Neural progenitor cell (in vitro differentiated cells): ENCODE measurements at regions not wholly inside any gene's neighbourhood (a gene's known extent, or its start where the extent isn't known, plus 50 kb on each side); places are given as distances from the start of the nearest gene placed in this dataset.

Experiments
- EZH2 ChIP-seq: fragments of 200-600 bp; sonication (generic); IDR thresholded peaks from 2 replicates; pipeline ENCODE4 v1.6.1; 2017; ENCODE audit warnings: antibody characterized with exemption, mild to moderate bottlenecking, moderate library complexity
- EZH2phosphoT487 ChIP-seq: fragments of 200-600 bp; sonication (generic); IDR thresholded peaks from 2 replicates; pipeline ENCODE4 v1.6.1; 2017; ENCODE audit warnings: antibody characterized with exemption

- no peak for TF ChIP-seq EZH2
- TF ChIP-seq EZH2phosphoT487, result no peak
These were observed 162.9 kb downstream of the USP12 start for GRCh38 chr13:27008733-27009132.
